K562 (cell line): ENCODE measurements at regions not wholly inside any gene's neighbourhood (a gene's known extent, or its start where the extent isn't known, plus 50 kb on each side); places are given as distances from the start of the nearest gene placed in this dataset.

Experiments
- ATAC-seq: fragments of 200-7000 bp; cut with Tn5 transposase; 3 replicates; pipeline ENCODE4 v1.9.1; 2020; ENCODE audit warnings: moderate library complexity
- BruUV-seq: library from RNA; stranded (reverse); fragments of 400-500 nt; replicated peaks from 2 replicates; lab custom pipeline; 2021; lab: Mats Ljungman, UMichigan
- CTCF ChIA-PET: fragments of 300-600 bp; formaldehyde crosslinking; extraction: SDS; loops from one replicate; lab custom pipeline; 2021; ENCODE audit warnings: low intra/inter-chr PET ratio; lab: Yijun Ruan, JAX
- POLR2A ChIA-PET: fragments of 300-600, 350-650 bp; sonication (Branson Sonifier 250); formaldehyde crosslinking; extraction: SDS; loops from one replicate; lab custom pipeline; 2021; ENCODE audit warnings: antibody characterized with exemption, inconsistent platforms; lab: Yijun Ruan, JAX
- DNase-seq, 4 experiments: peaks; one replicate each; pipeline versions ENCODE4 v3.0.0 to v3.0.0-alpha.2; 2011 to 2018; ENCODE audit warnings: low spot score in 3 of 4, mixed read lengths in 3 of 4; ENCODE audit errors: extremely low read depth in 1 of 4
- FAIRE-seq: peaks from 2 replicates; lab custom pipeline; 2011; peaks lifted over from hg19 to GRCh38; lab: Jason Lieb, UNC
- H2AFZ ChIP-seq: 2 replicates; pipeline ENCODE4 v1.6.0; 2011; ENCODE audit warnings: low read depth, low read length, control low read depth, inconsistent platforms
- H3K27ac ChIP-seq: fragments of 200-600 bp; 3 replicates; pipeline ENCODE4 v1.8.0; 2011; ENCODE audit warnings: low read depth, mild to moderate bottlenecking, control low read depth, inconsistent platforms, low read length, moderate library complexity, mixed read lengths; ENCODE audit errors: extremely low read depth
- H3K27me3 ChIP-seq, 2 experiments: fragments of 300-600 bp in 1 of 2; 2 replicates in 1 of 2; 3 replicates in 1 of 2; pipeline versions ENCODE4 v1.6.0 to v1.8.0; 2011; ENCODE audit warnings: inconsistent platforms in 2 of 2, low read length in 2 of 2, mild to moderate bottlenecking in 1 of 2, mixed read lengths in 1 of 2, moderate library complexity in 1 of 2; ENCODE audit not compliant: control insufficient read depth in 2 of 2, insufficient read depth in 2 of 2
- H3K36me3 ChIP-seq: fragments of 300-600 bp; 3 replicates; pipeline ENCODE4 v1.8.0; 2011; ENCODE audit warnings: mild to moderate bottlenecking, low read length, inconsistent platforms; ENCODE audit not compliant: control insufficient read depth, insufficient read depth
- H3K4me1 ChIP-seq, 2 experiments: fragments of 200-600 bp in 1 of 2; replicated peaks in 1 of 2; 2 replicates in 1 of 2; 3 replicates in 1 of 2; pipeline versions ENCODE4 v1.5.1 to v1.8.0; 2011; ENCODE audit warnings: inconsistent platforms in 2 of 2, low read length in 2 of 2, mild to moderate bottlenecking in 1 of 2, mixed read lengths in 1 of 2, moderate library complexity in 1 of 2; ENCODE audit not compliant: control insufficient read depth in 2 of 2, insufficient read depth in 2 of 2
- H3K4me2 ChIP-seq: 2 replicates; pipeline ENCODE4 v1.6.1; 2011; ENCODE audit warnings: low read length, control low read depth, inconsistent platforms, mixed read lengths; ENCODE audit not compliant: insufficient read depth
- H3K4me3 ChIP-seq: fragments of 200-600 bp; sonication (generic), shearing (Covaris generic); 2 replicates; pipeline ENCODE4 v1.5.1; 2016; ENCODE audit warnings: control low read depth, inconsistent platforms
- H3K79me2 ChIP-seq: fragments of 200-600 bp; 3 replicates; pipeline ENCODE4 v1.8.0; 2011; ENCODE audit warnings: low read length, inconsistent platforms; ENCODE audit not compliant: control insufficient read depth, insufficient read depth
- H3K9ac ChIP-seq, 2 experiments: 2 replicates each; pipeline versions ENCODE4 v1.6.0 to v1.6.1; 2011; ENCODE audit warnings: low read depth in 2 of 2, low read length in 2 of 2, control low read depth in 1 of 2, inconsistent platforms in 1 of 2, mild to moderate bottlenecking in 1 of 2, mixed read lengths in 1 of 2; ENCODE audit not compliant: insufficient read depth in 1 of 2
- H3K9me1 ChIP-seq: one replicate; pipeline ENCODE4 v1.6.0; 2011; ENCODE audit warnings: inconsistent platforms, mild to moderate bottlenecking, low read length, moderate library complexity; ENCODE audit not compliant: control insufficient read depth, insufficient read depth
- H3K9me3 ChIP-seq: replicated peaks from 2 replicates; pipeline ENCODE4 v1.5.1; 2011; ENCODE audit warnings: low read depth, low read length, inconsistent platforms; ENCODE audit not compliant: control insufficient read depth, insufficient read depth
- H4K20me1 ChIP-seq: replicated peaks from 2 replicates; pipeline ENCODE4 v1.6.1; 2011; ENCODE audit warnings: low read length, inconsistent platforms, mixed read lengths; ENCODE audit not compliant: control insufficient read depth, insufficient read depth
- CEBPG ChIP-seq, 3 experiments: fragments of 200-800 bp in 1 of 3; sonication (Bioruptor generic) in 1 of 3; sonication (generic) in 1 of 3; formaldehyde crosslinking in 1 of 3; IDR thresholded peaks in 2 of 3; conservative IDR thresholded peaks in 1 of 3; 2 replicates each; pipeline versions ENCODE4 v1.6.1 to v1.8.0; 2016 to 2022; ENCODE audit warnings: missing compliant biosample characterization in 2 of 3, missing genetic modification characterization in 2 of 3, mild to moderate bottlenecking in 1 of 3, missing genetic modification reagents in 1 of 3
- GMEB1 ChIP-seq: fragments of 250-450 bp; sonication (Bioruptor Pico); IDR thresholded peaks from 2 replicates; pipeline ENCODE4 v1.4.0; 2020; ENCODE audit warnings: mild to moderate bottlenecking
- KAT7 ChIP-seq: sonication (generic); formaldehyde crosslinking; IDR thresholded peaks from 2 replicates; pipeline ENCODE4 v1.8.0; 2022; ENCODE audit warnings: missing genetic modification reagents, mild to moderate bottlenecking, borderline replicate concordance
- MNT ChIP-seq, 2 experiments: fragments of 450-650 bp; conservative IDR thresholded peaks; 2 replicates each; pipeline ENCODE4 v1.6.1; 2017; ENCODE audit warnings: mild to moderate bottlenecking in 2 of 2, moderate library complexity in 2 of 2
- NR2F6 ChIP-seq: fragments of 450-650 bp; formaldehyde crosslinking; IDR thresholded peaks from 2 replicates; pipeline ENCODE4 v1.4.0; 2020; ENCODE audit warnings: mild to moderate bottlenecking
- REST ChIP-seq, 2 experiments: fragments of 450-650 bp; formaldehyde crosslinking in 1 of 2; IDR thresholded peaks; 2 replicates each; pipeline versions ENCODE4 v1.4.0 to v1.6.1; 2014 to 2020; ENCODE audit warnings: mild to moderate bottlenecking in 2 of 2, borderline replicate concordance in 1 of 2, low read depth in 1 of 2
- SNRNP70 ChIP-seq: fragments of 200-400 bp; formaldehyde crosslinking; optimal IDR thresholded peaks from 2 replicates; pipeline ENCODE3; 2017; ENCODE audit warnings: low read depth, low read length
- ZBED1 ChIP-seq: IDR thresholded peaks from 2 replicates; pipeline ENCODE4 v1.6.1; 2014
- ZNF174 ChIP-seq: fragments of 250-450 bp; sonication (Bioruptor Pico); IDR thresholded peaks from 2 replicates; pipeline ENCODE4 v1.4.0; 2020; ENCODE audit warnings: mild to moderate bottlenecking
- WGBS: fragments of 100-300 bp; shearing (Covaris generic); methylation state at CpG from one replicate; pipeline ENCODE4 v1.1.6; 2016; ENCODE audit warnings: low coverage, mixed read lengths; ENCODE audit not compliant: insufficient coverage; ENCODE audit errors: missing lambda C conversion rate; 5-methylcytosine and 5-hydroxymethylcytosine counted together
- in situ Hi-C: fragments of 300-500 bp; cut with MboI; formaldehyde crosslinking; loops from 4 replicates; pipeline ENCODE4 v1.15.0; 2018; ENCODE audit warnings: inconsistent platforms, mixed read lengths
- intact Hi-C: fragments of 100-400 bp; cut with micrococcal nuclease; formaldehyde crosslinking; loops from 2 replicates; pipeline ENCODE4 v1.14.2; 2022

- no peak for TF ChIP-seq GMEB1
- TF ChIP-seq MNT (conservative IDR thresholded peaks at IDR 0.05) = no peak
- no peak for TF ChIP-seq KAT7
- no peak for TF ChIP-seq CEBPG (CRISPR knock-in tag; IDR thresholded peaks at IDR 0.05)
- TF ChIP-seq CEBPG (tag; conservative IDR thresholded peaks at IDR 0.05 in 1 of 2, IDR thresholded peaks at IDR 0.05 in 1 of 2) = no peak
- no peak for TF ChIP-seq ZNF174 (CRISPR knock-in tag)
- TF ChIP-seq SNRNP70 = no peak
These were observed 236.1 kb upstream of the CDH12 start (continued) for GRCh38 chr5:23089286-23089685.

- Histone ChIP-seq H3K9me1 (no peaks in the 10 kb centered on the region), H3K4me2 (no peak overlapping the region), H3K79me2 (no peaks in the 10 kb centered on the region), H3K9ac (no peak overlapping the region), H4K20me1 (no peaks in the 10 kb centered on the region), H3K4me3 (no peak overlapping the region), H3K4me1 (no peaks in the 10 kb centered on the region), H3K27me3 (no peaks in the 10 kb centered on the region), H2AFZ (no peak overlapping the region), H3K9me3 (peaks cover 2% of the 10 kb centered on the region; the same call in 1 of the 2 replicates), H3K36me3 (no peaks in the 10 kb centered on the region), H3K27ac (no peak overlapping the region)
- BruUV-seq = no TSS peak
- CTCF ChIA-PET = no interaction called here
- DNase-seq (no peak), ATAC-seq (no peak), FAIRE-seq (no peak)
- intact Hi-C loops = no loop called here
- POLR2A ChIA-PET = no interaction called here
- WGBS = 0% methylated on average over 3 of the region's 3 CpGs
- in situ Hi-C loops = no loop called here
- TF ChIP-seq NR2F6 (CRISPR knock-in tag) (no peak), REST (IDR thresholded peaks at IDR 0.05; ENCODE audit: borderline replicate concordance) (no peak), REST (CRISPR knock-in tag; IDR thresholded peaks at IDR 0.05; ENCODE audit: low read depth) (no peak), ZBED1 (no peak)
These were observed 231.7 kb upstream of the CDH12 start for GRCh38 chr5:23084815-23085214.
